Myocyte (in vitro differentiated cells): ENCODE measurements at regions not wholly inside any gene's neighbourhood (a gene's known extent, or its start where the extent isn't known, plus 50 kb on each side); places are given as distances from the start of the nearest gene placed in this dataset.
"Not testable (repeated sequence)": the region's sequence is repeated elsewhere in the genome, so short reads cannot be mapped to it uniquely, and the experiment has no call there.

Source experiments
- DNase-seq: peaks from one replicate; pipeline ENCODE4 v3.0.0-alpha.2; 2012; ENCODE audit warnings: low read depth

GRCh38 chr2:53210538-53210937 is 557.1 kb upstream of the CHAC2 start:
- DNase-seq = no peak

- DNase-seq = no peak
Measured at GRCh38 chr2:53209679-53210458, 557.7 kb upstream of the CHAC2 start.

GRCh38 chr2:53208815-53209214 is 558.8 kb upstream of the CHAC2 start:
- no peak for DNase-seq

GRCh38 chr2:53206226-53206625 is 561.4 kb upstream of the CHAC2 start:
- not testable (repeated sequence) for DNase-seq

GRCh38 chr2:53202063-53202462 is 565.5 kb upstream of the CHAC2 start:
- DNase-seq = peak; percentile 65

GRCh38 chr2:53200072-53200471 is 567.5 kb upstream of the CHAC2 start:
- no peak for DNase-seq

GRCh38 chr2:53188851-53189510 is 578.6 kb upstream of the CHAC2 start:
- DNase-seq = no peak

GRCh38 chr2:53183581-53183980 is 584.0 kb upstream of the CHAC2 start:
- DNase-seq = no peak

GRCh38 chr2:53182601-53183000 is 585.0 kb upstream of the CHAC2 start:
- no peak for DNase-seq

- no peak for DNase-seq
Measured at GRCh38 chr2:53181759-53182158, 585.8 kb upstream of the CHAC2 start.

GRCh38 chr2:53177327-53177726 is 590.3 kb upstream of the CHAC2 start:
- DNase-seq = no peak

GRCh38 chr2:53174539-53174938 is 593.1 kb upstream of the CHAC2 start:
- no peak for DNase-seq

- DNase-seq = no peak
Measured at GRCh38 chr2:53173698-53174455, 593.7 kb upstream of the CHAC2 start.

- no peak for DNase-seq
Measured at GRCh38 chr2:53173091-53173490, 594.5 kb upstream of the CHAC2 start.

- peak; percentile 13 for DNase-seq
Measured at GRCh38 chr2:53170466-53170865, 597.1 kb upstream of the CHAC2 start.

GRCh38 chr2:53167227-53167626 is 600.4 kb upstream of the CHAC2 start:
- DNase-seq = no peak

GRCh38 chr2:53150146-53150545 is 617.5 kb upstream of the CHAC2 start:
- no peak for DNase-seq

- DNase-seq = no peak
Measured at GRCh38 chr2:53148221-53148620, 619.4 kb upstream of the CHAC2 start.

GRCh38 chr2:53131416-53131815 is 636.2 kb upstream of the CHAC2 start:
- peak; percentile 18 for DNase-seq

- peak; percentile 57 for DNase-seq
Measured at GRCh38 chr2:53130441-53130943, 637.1 kb upstream of the CHAC2 start.

GRCh38 chr2:53129851-53130250 is 637.8 kb upstream of the CHAC2 start:
- peak; percentile 74 for DNase-seq

GRCh38 chr2:53127061-53127650 is 640.4 kb upstream of the CHAC2 start:
- no peak for DNase-seq
